ENCODE measurements at regions not wholly inside any gene's neighbourhood (a gene's known extent, or its start where the extent isn't known, plus 50 kb on each side); places are given as distances from the start of the nearest gene placed in this dataset.

DNA sequence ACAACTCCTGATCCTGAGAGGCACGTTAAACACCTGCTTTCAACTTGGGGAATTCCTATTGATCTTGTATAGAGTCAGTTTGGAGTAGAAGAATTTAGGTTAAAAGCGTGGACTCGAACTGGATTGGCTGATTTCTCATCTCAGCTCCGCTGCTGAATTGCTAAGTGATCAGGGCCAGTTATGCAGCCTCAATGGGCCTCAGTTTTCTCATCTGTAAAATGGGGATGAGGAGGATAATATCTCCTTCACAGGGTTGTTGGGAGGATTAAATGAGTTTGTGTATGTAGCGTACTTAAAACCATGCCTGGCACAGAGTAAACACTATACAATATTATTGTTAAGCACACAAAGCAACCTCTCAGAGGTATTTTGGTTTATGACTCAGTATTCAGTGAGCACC lies 53.2 kb upstream of the HEPHL1 start:
- Histone ChIP-seq H3K79me2 (ENCODE audit: insufficient read depth, low read length) (no peaks in the 10 kb centered on the region), H3K27ac (ENCODE audit: low read length) (no peak overlapping the region), H3K9ac (ENCODE audit: low read depth, low read length) (no peak overlapping the region), H3K9me3 (ENCODE audit: insufficient read depth, low read length, severe bottlenecking) (no peaks in the 10 kb centered on the region), H3K4me2 (ENCODE audit: insufficient read depth, low read length) (no peak overlapping the region), H3K36me3 (ENCODE audit: insufficient read depth, low read length) (no peaks in the 10 kb centered on the region), H3K4me1 (ENCODE audit: insufficient read depth, low read length) (no peaks in the 10 kb centered on the region), H4K20me1 (ENCODE audit: insufficient read depth, low read length) (no peaks in the 10 kb centered on the region), H3K27me3 (ENCODE audit: insufficient read depth, low read length, poor library complexity) (peaks cover 4% of the 10 kb centered on the region), H3K4me3 (ENCODE audit: low read depth in 1 of 2, low read length in 2 of 2) (no peak overlapping the region), H2AFZ (ENCODE audit: low read depth, low read length) (no peak overlapping the region)
- TF ChIP-seq EZH2 (IDR thresholded peaks at IDR 0.05; ENCODE audit: borderline replicate concordance, low read depth, low read length, severe bottlenecking), result no peak
- TF ChIP-seq, protein P1, sequence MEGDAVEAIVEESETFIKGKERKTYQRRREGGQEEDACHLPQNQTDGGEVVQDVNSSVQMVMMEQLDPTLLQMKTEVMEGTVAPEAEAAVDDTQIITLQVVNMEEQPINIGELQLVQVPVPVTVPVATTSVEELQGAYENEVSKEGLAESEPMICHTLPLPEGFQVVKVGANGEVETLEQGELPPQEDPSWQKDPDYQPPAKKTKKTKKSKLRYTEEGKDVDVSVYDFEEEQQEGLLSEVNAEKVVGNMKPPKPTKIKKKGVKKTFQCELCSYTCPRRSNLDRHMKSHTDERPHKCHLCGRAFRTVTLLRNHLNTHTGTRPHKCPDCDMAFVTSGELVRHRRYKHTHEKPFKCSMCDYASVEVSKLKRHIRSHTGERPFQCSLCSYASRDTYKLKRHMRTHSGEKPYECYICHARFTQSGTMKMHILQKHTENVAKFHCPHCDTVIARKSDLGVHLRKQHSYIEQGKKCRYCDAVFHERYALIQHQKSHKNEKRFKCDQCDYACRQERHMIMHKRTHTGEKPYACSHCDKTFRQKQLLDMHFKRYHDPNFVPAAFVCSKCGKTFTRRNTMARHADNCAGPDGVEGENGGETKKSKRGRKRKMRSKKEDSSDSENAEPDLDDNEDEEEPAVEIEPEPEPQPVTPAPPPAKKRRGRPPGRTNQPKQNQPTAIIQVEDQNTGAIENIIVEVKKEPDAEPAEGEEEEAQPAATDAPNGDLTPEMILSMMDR (IDR thresholded peaks at IDR 0.05; ENCODE audit: borderline replicate concordance, extremely low read depth, low read length, poor library complexity, severe bottlenecking), result no peak
- no peak for ATAC-seq (ENCODE audit: insufficient read depth, low read depth)
- no peak for DNase-seq

- TF ChIP-seq EZH2 (IDR thresholded peaks at IDR 0.05; ENCODE audit: borderline replicate concordance, low read depth, low read length, severe bottlenecking), result no peak
- TF ChIP-seq, protein P1 (IDR thresholded peaks at IDR 0.05; ENCODE audit: borderline replicate concordance, extremely low read depth, low read length, poor library complexity, severe bottlenecking), result no peak
- Histone ChIP-seq H3K9ac (ENCODE audit: low read depth, low read length) (no peak overlapping the region), H2AFZ (ENCODE audit: low read depth, low read length) (no peak overlapping the region), H3K4me3 (ENCODE audit: low read depth in 1 of 2, low read length in 2 of 2) (no peak overlapping the region), H3K36me3 (ENCODE audit: insufficient read depth, low read length) (no peaks in the 10 kb centered on the region), H4K20me1 (ENCODE audit: insufficient read depth, low read length) (no peaks in the 10 kb centered on the region), H3K27me3 (ENCODE audit: insufficient read depth, low read length, poor library complexity) (peaks cover 4% of the 10 kb centered on the region), H3K9me3 (ENCODE audit: insufficient read depth, low read length, severe bottlenecking) (no peaks in the 10 kb centered on the region), H3K4me1 (ENCODE audit: insufficient read depth, low read length) (no peaks in the 10 kb centered on the region), H3K79me2 (ENCODE audit: insufficient read depth, low read length) (no peaks in the 10 kb centered on the region), H3K4me2 (ENCODE audit: insufficient read depth, low read length) (no peak overlapping the region), H3K27ac (ENCODE audit: low read length) (no peak overlapping the region)
- DNase-seq, result no peak
- ATAC-seq (ENCODE audit: insufficient read depth, low read depth), result no peak
Observed at GRCh38 chr11:93969925-93970922, 50.9 kb upstream of the HEPHL1 start.

Data from DND-41 (cell line).